ENCODE measurements at regions not wholly inside any gene's neighbourhood (a gene's known extent, or its start where the extent isn't known, plus 50 kb on each side); places are given as distances from the start of the nearest gene placed in this dataset.

- no peaks in the 10 kb centered on the region for H3K36me3 Mint-ChIP-seq
- Histone ChIP-seq H3K36me3 (ENCODE audit: control insufficient read depth, insufficient read depth, low read length) (no peaks in the 10 kb centered on the region), H3K4me1 (ENCODE audit: control insufficient read depth, insufficient read depth, low read length, poor library complexity, severe bottlenecking) (no peaks in the 10 kb centered on the region), H3K27ac (ENCODE audit: insufficient read depth, low read length, poor library complexity, severe bottlenecking) (no peak overlapping the region), H3K9me3 (ENCODE audit: control insufficient read depth in 2 of 2, low read length in 2 of 2) (no peaks in the 10 kb centered on the region), H3K4me3 (ENCODE audit: low read depth, low read length) (no peak overlapping the region), H3K27me3 (ENCODE audit: control insufficient read depth, insufficient read depth, low read length) (no peaks in the 10 kb centered on the region)
- H3K27ac Mint-ChIP-seq, result no peak overlapping the region
- peaks cover 0 to 6% (median 2%) of the 10 kb centered on the region in 4 donors for H3K4me1 Mint-ChIP-seq
- DNase-seq (no peak), ATAC-seq (ENCODE audit: low read depth in 2 of 2) (no peak)
- H3K4me3 Mint-ChIP-seq, result no peak overlapping the region
- H3K27me3 Mint-ChIP-seq, result peaks cover 3% of the 10 kb centered on the region
- no peaks in the 10 kb centered on the region for H3K9me3 Mint-ChIP-seq
Observed at GRCh38 chr16:85162478-85163277, 50.4 kb upstream of the CIBAR2 start.

- H3K36me3 Mint-ChIP-seq, result no peaks in the 10 kb centered on the region
- H3K27me3 ChIP-seq (ENCODE audit: control insufficient read depth, insufficient read depth, low read length), result no peaks in the 10 kb centered on the region
- no peak overlapping the region for H3K27ac ChIP-seq (ENCODE audit: insufficient read depth, low read length, poor library complexity, severe bottlenecking)
- no peaks in the 10 kb centered on the region for H3K9me3 ChIP-seq (ENCODE audit: control insufficient read depth in 2 of 2, low read length in 2 of 2)
- no peak overlapping the region for H3K27ac Mint-ChIP-seq
- no peak for DNase-seq
- peaks cover 10% of the 10 kb centered on the region for H3K27me3 Mint-ChIP-seq
- H3K36me3 ChIP-seq (ENCODE audit: control insufficient read depth, insufficient read depth, low read length), result no peaks in the 10 kb centered on the region
- no peak for ATAC-seq (ENCODE audit: low read depth in 2 of 2)
- no peak overlapping the region for H3K4me3 ChIP-seq (ENCODE audit: low read depth, low read length)
- no peaks in the 10 kb centered on the region for H3K9me3 Mint-ChIP-seq
- no peak overlapping the region for H3K4me3 Mint-ChIP-seq
- no peaks in the 10 kb centered on the region for H3K4me1 Mint-ChIP-seq
- no peaks in the 10 kb centered on the region for H3K4me1 ChIP-seq (ENCODE audit: control insufficient read depth, insufficient read depth, low read length, poor library complexity, severe bottlenecking)
Observed at GRCh38 chr16:85163278-85164112, 51.2 kb upstream of the CIBAR2 start.

- Mint-ChIP-seq H3K4me1 (no peaks in the 10 kb centered on the region), H3K27ac (no peak overlapping the region), H3K36me3 (no peaks in the 10 kb centered on the region), H3K4me3 (no peak overlapping the region), H3K9me3 (no peaks in the 10 kb centered on the region), H3K27me3 (peaks cover 10% of the 10 kb centered on the region)
- ATAC-seq (ENCODE audit: low read depth in 2 of 2) (no peak), DNase-seq (no peak)
- Histone ChIP-seq H3K36me3 (ENCODE audit: control insufficient read depth, insufficient read depth, low read length) (no peaks in the 10 kb centered on the region), H3K27ac (ENCODE audit: insufficient read depth, low read length, poor library complexity, severe bottlenecking) (no peak overlapping the region), H3K4me1 (ENCODE audit: control insufficient read depth, insufficient read depth, low read length, poor library complexity, severe bottlenecking) (no peaks in the 10 kb centered on the region), H3K9me3 (ENCODE audit: control insufficient read depth in 2 of 2, low read length in 2 of 2) (no peaks in the 10 kb centered on the region), H3K27me3 (ENCODE audit: control insufficient read depth, insufficient read depth, low read length) (no peaks in the 10 kb centered on the region), H3K4me3 (ENCODE audit: low read depth, low read length) (no peak overlapping the region)
Observed at GRCh38 chr16:85164431-85164830, 52.2 kb upstream of the CIBAR2 start.

- H3K4me1 ChIP-seq (ENCODE audit: control insufficient read depth, insufficient read depth, low read length, poor library complexity, severe bottlenecking), result no peaks in the 10 kb centered on the region
- H3K36me3 ChIP-seq (ENCODE audit: control insufficient read depth, insufficient read depth, low read length), result no peaks in the 10 kb centered on the region
- Mint-ChIP-seq H3K27ac (no peak overlapping the region), H3K27me3 (peaks cover 10% of the 10 kb centered on the region), H3K4me3 (no peak overlapping the region), H3K4me1 (no peaks in the 10 kb centered on the region), H3K36me3 (no peaks in the 10 kb centered on the region), H3K9me3 (no peaks in the 10 kb centered on the region)
- no peak overlapping the region for H3K4me3 ChIP-seq (ENCODE audit: low read depth, low read length)
- H3K9me3 ChIP-seq (ENCODE audit: control insufficient read depth in 2 of 2, low read length in 2 of 2), result no peaks in the 10 kb centered on the region
- DNase-seq (no peak), ATAC-seq (ENCODE audit: low read depth in 2 of 2) (no peak)
- H3K27ac ChIP-seq (ENCODE audit: insufficient read depth, low read length, poor library complexity, severe bottlenecking), result no peak overlapping the region
- no peaks in the 10 kb centered on the region for H3K27me3 ChIP-seq (ENCODE audit: control insufficient read depth, insufficient read depth, low read length)
Observed at GRCh38 chr16:85164838-85165516, 52.7 kb upstream of the CIBAR2 start.

GRCh38 chr16:85165781-85166180 lies 53.5 kb upstream of the CIBAR2 start:
- H3K27ac Mint-ChIP-seq, result no peak overlapping the region
- no peaks in the 10 kb centered on the region for H3K9me3 Mint-ChIP-seq
- no peak overlapping the region for H3K4me3 ChIP-seq (ENCODE audit: low read depth, low read length)
- H3K9me3 ChIP-seq (ENCODE audit: control insufficient read depth in 2 of 2, low read length in 2 of 2), result no peaks in the 10 kb centered on the region
- ATAC-seq (ENCODE audit: low read depth in 2 of 2), result no peak
- no peaks in the 10 kb centered on the region for H3K36me3 Mint-ChIP-seq
- DNase-seq, result no peak
- no peaks in the 10 kb centered on the region for H3K27me3 ChIP-seq (ENCODE audit: control insufficient read depth, insufficient read depth, low read length)
- no peak overlapping the region for H3K4me3 Mint-ChIP-seq
- H3K4me1 ChIP-seq (ENCODE audit: control insufficient read depth, insufficient read depth, low read length, poor library complexity, severe bottlenecking), result no peaks in the 10 kb centered on the region
- H3K27me3 Mint-ChIP-seq, result peaks cover 10% of the 10 kb centered on the region
- H3K36me3 ChIP-seq (ENCODE audit: control insufficient read depth, insufficient read depth, low read length), result no peaks in the 10 kb centered on the region
- no peaks in the 10 kb centered on the region for H3K4me1 Mint-ChIP-seq
- H3K27ac ChIP-seq (ENCODE audit: insufficient read depth, low read length, poor library complexity, severe bottlenecking), result no peak overlapping the region

- H3K27ac Mint-ChIP-seq, result no peak overlapping the region
- no peak overlapping the region for H3K4me3 Mint-ChIP-seq
- DNase-seq (no peak), ATAC-seq (ENCODE audit: low read depth in 2 of 2) (no peak)
- Histone ChIP-seq H3K36me3 (ENCODE audit: control insufficient read depth, insufficient read depth, low read length) (no peaks in the 10 kb centered on the region), H3K27ac (ENCODE audit: insufficient read depth, low read length, poor library complexity, severe bottlenecking) (no peak overlapping the region), H3K27me3 (ENCODE audit: control insufficient read depth, insufficient read depth, low read length) (no peaks in the 10 kb centered on the region), H3K4me1 (ENCODE audit: control insufficient read depth, insufficient read depth, low read length, poor library complexity, severe bottlenecking) (no peaks in the 10 kb centered on the region), H3K9me3 (ENCODE audit: control insufficient read depth in 2 of 2, low read length in 2 of 2) (no peaks in the 10 kb centered on the region), H3K4me3 (ENCODE audit: low read depth, low read length) (no peak overlapping the region)
- no peaks in the 10 kb centered on the region for H3K36me3 Mint-ChIP-seq
- no peaks in the 10 kb centered on the region for H3K9me3 Mint-ChIP-seq
- peaks cover 0 to 2% (median under 1%) of the 10 kb centered on the region in 4 donors for H3K4me1 Mint-ChIP-seq
- H3K27me3 Mint-ChIP-seq, result peaks cover 12% of the 10 kb centered on the region
Observed at GRCh38 chr16:85166281-85166680, 54.0 kb upstream of the CIBAR2 start.

GRCh38 chr16:85166699-85167588 lies 54.7 kb upstream of the CIBAR2 start:
- no peaks in the 10 kb centered on the region for H3K27me3 ChIP-seq (ENCODE audit: control insufficient read depth, insufficient read depth, low read length)
- H3K36me3 ChIP-seq (ENCODE audit: control insufficient read depth, insufficient read depth, low read length), result no peaks in the 10 kb centered on the region
- no peak overlapping the region for H3K4me3 ChIP-seq (ENCODE audit: low read depth, low read length)
- H3K4me1 ChIP-seq (ENCODE audit: control insufficient read depth, insufficient read depth, low read length, poor library complexity, severe bottlenecking), result no peaks in the 10 kb centered on the region
- DNase-seq (no peak), ATAC-seq (ENCODE audit: low read depth in 2 of 2) (no peak)
- H3K9me3 ChIP-seq (ENCODE audit: control insufficient read depth in 2 of 2, low read length in 2 of 2), result no peaks in the 10 kb centered on the region
- Mint-ChIP-seq H3K9me3 (no peaks in the 10 kb centered on the region), H3K36me3 (no peaks in the 10 kb centered on the region), H3K4me1 (peaks cover 0 to 6% (median 3%) of the 10 kb centered on the region in 4 donors), H3K27ac (no peak overlapping the region), H3K27me3 (peaks cover 18% of the 10 kb centered on the region), H3K4me3 (peak overlapping the region in 1 of 4 donors; percentile 82)
- no peak overlapping the region for H3K27ac ChIP-seq (ENCODE audit: insufficient read depth, low read length, poor library complexity, severe bottlenecking)

Measured in CD4-positive, CD25-positive, alpha-beta regulatory T cell (primary cell).